NCI-H2029 treated with DMSO at 0.1 percent for 48 hours (cell line): ENCODE measurements at regions not wholly inside any gene's neighbourhood (a gene's known extent, or its start where the extent isn't known, plus 50 kb on each side); places are given as distances from the start of the nearest gene placed in this dataset.
A peak's percentile ranks its signal among the peaks of the same experiment; 100 is the strongest.

Source experiments
- DNase-seq: peaks from one replicate; lab custom pipeline; 2025; lab: John Stamatoyannopoulos, UW

DNA sequence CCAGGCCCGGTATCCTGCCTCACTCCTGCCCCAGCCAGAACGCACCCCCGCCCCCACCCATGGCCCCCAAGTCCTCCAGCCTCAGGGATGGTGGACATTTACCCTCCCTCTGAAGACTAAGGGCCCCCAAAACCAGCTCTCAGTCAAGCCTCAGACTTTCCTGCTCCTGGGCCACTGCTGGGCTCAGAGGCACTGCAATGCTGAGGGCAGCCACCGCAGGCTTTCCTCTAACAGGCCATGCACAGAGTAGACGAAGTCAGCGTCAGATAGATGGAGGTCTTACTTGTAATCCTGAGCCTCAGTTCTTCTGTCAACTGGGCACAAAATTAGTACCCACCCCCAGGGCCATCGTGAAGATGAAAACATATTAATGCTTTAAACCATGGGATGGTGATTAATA, 92.6 kb downstream of the TTC32 start:
- DNase-seq = no peak

DNA sequence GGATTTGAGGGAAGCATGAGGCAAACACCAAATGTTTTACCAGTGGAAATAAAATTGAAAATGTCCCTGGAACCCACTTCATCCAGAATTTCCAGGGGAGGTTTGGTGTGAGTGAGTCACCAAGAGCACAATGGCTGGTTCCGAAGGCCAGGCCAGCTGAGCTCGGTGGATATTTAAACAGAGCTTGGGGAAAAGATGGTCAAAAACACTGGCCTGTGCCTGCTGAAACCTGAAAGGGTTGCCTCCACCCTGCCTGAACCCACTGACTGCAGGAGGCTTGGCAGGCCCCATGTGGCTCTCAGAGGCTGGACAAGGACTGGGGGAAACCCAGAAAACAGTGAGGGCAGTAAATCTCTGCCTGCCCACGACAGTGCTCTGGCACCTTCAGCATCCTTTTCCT, 93.9 kb downstream of the TTC32 start:
- DNase-seq = no peak

DNA sequence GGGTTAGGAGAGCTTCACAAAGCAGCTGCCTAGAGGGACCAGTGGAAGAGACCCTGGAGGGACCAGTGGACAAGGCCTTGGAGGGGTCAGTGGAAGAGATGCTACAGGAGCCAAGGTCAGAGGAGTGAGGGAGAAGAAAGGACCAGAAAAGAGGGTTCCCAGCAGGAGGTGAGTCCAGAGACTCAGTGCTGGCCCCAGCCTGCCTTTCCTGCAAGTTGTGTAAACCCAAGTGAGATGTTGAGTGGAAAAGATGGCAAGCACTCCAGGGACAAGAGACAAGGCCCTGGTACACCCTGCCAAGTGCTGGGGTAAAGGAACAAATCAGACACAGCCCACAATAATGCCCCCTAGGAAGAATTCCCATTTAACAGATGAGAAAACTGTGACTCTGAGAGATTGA, 94.4 kb downstream of the TTC32 start:
- DNase-seq = no peak

DNA sequence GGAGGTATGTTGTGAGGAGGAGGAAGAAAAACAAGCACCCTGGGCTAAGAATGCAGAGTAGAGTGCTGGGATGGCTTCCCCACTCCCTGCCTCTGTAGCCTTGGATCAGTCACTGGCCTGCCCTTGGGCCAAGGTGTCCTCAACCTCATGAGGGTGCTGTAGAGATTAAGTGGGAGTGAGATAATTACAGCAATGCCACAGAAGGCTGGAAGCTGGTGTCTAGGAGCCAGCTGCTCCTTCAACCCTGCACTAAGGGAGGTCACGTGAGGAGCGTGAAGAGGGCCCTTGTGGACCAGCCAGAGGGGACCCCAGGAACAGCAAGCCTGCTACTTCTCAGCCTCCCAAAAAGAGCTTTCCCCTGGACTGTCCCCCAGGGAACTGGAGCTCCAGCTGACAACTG, 95.2 kb downstream of the TTC32 start:
- no peak for DNase-seq

DNA sequence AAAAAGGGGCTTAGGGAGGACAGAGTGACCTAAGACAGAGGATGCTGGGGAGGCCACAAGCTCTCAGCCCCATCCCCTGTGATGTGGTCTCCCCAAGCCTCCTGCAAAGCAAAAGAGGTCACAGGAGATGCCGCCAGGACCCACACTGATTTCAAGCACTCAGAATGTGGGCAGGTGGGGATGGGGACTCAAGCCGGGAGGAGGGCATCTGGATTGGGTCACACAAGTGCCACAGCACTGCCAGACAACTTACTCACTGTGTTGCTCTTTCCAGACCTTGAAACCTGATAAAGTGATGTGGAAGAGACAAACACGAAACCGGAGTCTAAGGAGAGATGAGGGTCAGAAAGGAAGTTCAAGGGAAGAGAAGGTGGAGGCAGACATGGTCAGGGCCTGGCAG, 95.7 kb downstream of the TTC32 start:
- no peak for DNase-seq

DNA sequence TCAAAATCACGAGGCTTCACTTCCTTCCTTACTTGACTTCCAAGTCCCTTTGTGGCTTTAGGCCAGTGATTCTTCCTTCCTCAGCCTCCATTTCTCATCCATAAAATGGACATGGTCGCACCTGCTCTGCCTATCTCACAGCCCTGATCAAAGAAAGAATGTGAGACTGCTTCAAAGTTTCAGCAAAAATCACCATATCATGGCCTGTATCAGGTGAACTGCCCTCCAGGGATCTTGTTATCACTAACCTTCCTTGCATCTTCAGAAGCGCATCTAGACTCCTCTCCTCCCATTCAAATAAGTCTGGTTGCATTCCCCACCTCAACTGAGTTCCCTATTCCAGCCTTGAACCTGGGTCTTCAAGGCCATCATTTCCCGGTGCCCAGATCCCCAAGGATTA, 96.5 kb downstream of the TTC32 start:
- no peak for DNase-seq

DNA sequence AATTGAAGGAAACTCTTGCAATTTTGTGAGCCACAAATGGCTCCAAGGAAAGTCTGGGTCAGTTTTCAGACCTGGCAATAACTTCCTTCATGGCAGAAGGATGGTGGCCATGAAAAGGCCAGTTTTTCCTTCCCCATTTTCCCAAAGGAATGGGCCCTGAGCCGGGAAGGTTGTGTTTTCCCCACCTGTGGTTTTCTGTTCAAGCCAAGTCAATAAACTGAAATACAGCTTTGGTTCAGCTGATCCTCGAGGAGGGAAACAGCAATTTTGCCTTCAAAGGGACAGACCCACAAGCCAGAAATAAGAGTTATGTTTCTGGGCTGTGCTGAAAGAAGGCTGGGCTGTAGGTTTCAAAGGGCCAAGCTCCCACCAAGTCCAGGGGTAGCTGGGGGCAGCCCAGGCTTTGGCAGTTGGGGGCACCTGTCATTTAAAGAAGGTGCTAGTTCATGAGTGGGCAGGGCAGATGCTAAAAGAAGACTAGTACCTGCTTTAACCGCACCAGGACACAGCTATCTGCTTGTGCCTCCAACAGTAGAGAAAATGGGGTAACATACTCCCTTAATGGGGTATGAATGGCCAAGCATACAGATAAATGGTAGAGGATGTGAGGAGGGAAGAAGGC, 97.0 kb downstream of the TTC32 start:
- DNase-seq = no peak

DNA sequence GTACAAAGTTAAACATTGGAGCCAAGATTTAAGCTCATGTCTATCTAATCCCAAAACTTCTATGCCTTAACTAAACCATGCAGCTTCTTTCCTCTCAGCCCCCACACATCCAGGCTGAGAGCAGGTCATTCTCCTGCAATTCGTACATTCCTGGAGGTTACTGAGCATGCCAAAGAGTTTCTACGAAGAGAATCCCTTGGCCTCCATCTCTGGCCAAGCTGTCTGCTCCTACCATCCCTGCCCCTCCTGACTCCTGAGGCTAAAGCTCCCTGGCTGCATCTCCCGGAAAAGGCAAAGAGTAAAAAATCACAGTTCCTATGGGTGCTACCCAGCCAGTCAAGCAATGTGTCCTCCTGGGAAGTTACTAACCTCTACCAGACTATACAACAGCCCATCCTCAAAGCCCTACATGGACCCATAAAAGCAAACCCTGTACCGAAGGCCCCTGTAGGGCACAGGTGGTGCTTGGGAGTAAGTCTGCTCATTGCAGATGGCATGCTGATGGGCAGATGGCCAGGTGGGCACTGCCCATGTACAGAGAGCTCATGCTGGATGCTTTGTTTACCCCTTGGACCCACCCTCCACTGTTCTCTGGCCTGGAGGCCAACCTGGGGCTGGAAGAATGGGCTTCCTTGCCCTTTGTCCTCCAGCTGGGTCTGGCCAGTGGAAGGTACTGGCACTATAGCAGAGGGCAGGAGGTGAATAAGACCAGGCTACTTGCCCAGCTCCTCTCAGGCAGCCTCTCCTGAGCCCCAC, 99.5 kb downstream of the TTC32 start:
- DNase-seq = no peak

DNA sequence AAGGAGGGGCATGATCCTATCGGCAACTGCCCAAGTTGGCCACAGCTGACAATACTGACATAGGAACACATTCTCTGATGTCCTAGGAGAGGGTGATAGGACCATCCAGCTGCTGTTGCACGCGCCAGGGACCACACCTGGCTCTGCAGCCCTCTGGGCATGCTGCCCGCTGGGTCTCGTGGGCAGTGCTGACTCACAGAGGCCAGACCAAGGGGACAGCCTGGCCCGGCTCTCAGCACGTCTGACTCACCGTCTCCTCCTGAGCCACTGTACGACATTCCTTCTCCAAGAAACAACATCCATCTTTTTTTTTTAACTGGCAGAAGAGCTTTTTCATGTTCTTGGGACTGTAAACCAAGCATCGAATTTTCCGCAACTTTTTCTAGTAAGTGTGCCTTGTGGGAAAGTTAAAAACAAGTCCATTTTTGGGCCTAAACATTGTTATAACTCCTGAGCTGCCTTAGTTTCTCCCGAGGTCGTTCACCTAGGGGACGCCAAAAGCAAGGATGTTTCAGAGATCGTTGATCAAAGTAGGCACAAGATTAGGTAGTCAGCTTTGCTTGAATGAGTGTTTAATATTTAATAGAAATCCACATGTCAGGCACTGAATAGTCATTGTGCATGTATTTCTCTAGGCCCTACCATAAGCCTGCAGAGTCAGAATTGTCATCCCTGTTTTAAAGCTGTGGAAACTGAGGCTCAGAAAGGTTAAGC, 100.3 kb downstream of the TTC32 start:
- peak; percentile 5 for DNase-seq

DNA sequence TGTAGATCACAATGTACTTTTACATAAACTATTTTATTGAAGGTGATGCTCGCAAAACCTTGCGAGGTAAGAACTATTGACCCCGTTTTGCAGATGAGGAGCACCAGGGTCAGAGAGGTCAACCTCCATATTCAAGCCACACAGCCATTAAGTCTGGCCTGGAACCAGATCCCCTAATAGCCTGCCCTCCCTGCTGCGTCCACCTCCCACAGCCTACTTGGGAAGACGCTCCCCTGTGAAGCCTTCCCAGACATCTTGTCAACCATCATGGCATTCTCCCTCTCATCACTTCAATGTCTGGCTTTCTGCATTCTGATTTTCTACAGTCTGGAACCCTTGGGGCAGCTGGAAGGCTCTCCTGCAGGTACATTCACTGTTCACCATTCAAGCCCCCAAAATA, 101.0 kb downstream of the TTC32 start:
- no peak for DNase-seq

DNA sequence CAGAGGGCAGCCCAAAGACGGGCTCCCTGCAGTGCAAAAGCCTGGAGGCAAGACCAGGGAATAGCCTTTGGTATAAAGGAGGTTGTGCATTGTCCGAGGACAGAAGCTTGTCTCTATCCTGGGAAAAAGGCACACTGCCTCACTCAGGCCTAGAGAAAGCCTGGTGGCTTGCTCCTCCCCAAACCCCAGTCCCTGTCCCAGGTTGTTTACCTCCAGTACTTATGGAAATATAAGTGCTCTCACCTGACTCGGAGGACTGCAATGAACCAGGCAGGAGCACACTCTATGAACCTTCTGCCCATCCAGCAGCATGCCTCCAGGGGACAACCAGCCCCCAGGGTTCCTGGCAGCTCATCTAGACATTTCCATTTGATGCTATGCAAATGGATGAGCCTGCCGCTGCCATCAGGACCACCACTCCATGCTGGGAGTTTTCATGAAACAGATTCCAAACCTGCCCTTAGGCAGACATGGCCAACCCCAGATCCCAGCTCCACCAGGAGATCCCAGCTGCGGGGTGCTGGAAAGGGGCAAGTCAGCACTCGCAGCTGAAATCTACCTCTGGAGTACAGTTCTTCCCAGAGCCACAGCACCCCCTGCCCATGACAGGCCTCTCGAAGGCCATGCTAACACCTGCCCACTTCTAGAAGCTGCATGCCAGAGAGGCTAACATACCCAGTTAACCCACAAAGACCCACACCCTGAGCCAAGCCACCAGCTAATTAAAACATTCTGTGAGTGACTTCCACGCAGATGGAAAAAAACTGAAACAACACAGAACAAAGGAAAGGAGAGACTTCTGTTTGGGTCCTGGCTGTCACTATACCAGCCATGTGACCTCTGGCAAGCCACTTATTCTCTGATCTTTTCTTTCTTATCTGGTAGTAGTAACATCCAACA, 101.7 kb downstream of the TTC32 start:
- DNase-seq = peak; percentile 59

DNA sequence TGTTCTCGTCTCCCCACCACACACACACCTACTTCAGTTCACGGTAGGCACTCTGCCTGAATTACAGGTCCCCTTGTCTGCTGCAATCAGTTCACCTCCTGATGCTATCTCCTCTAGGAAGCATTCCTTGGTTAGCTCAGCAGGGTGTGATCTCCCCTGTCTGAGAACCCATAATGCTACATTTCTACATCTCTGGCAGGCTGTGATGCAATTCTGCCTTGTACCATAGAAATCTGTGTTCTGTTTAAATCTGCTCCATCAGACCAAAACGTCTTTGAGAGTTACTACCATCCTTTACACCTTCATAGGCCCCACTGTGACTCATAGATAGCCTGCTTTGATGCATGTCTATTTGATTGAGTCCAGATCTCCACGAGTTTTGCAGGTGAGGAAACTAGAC, 103.9 kb downstream of the TTC32 start:
- DNase-seq = no peak

DNA sequence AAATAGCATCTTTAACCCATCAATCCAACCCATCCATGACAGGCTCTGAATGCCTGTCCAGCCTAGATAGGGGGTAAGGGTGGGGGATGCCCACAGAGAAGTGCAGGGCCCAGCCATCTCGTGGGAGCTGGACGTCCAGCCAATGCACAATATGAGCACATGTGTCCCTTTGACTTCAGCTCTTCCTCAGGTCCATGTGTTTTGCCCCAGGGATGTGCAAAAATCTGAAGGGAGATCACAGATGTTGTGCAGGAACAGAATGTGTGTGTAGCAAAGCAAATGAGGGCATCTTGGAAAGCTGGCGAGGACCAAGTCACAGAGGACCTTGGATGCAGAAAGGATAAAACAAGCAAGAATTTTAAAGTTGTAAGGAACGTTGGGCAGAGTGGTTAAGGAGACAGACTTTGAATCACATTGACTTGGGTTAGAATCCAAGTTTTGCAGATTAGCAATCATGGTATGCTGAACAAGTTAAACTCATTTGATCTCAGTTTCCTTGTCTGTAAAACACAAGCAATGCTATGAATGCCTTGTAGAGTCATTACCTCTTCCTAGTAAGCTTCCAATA, 104.5 kb downstream of the TTC32 start:
- DNase-seq = no peak

DNA sequence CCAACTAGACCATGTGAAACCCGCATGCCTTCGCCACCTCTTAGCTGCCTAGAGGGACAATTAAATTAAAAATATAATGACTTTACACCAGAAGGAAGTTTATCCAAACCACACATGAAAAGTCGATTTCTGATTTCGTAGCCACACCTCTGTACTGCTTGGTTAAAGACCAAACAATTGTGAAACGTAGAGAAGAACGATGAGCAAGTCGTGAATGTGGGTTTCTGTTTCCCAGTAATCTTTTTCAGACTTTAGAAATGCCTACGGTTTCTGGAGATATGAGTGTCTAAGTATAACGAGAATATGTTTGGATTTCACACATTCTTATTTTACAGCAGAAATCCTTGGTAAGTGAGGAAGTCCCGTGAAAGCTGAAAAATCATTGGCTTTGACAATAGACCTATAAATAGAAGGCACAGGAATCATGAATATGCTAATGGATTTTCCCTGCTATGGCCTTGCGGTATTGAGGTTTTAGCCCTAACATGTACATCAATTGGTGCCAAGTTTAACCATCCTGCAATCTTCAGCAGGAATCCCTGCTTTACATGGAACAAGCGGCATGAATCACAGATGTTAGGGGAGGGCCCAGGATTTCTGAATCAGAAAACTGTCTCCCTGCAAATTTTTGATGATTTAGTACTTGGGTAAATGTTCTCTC, 105.6 kb downstream of the TTC32 start:
- DNase-seq = no peak

DNA sequence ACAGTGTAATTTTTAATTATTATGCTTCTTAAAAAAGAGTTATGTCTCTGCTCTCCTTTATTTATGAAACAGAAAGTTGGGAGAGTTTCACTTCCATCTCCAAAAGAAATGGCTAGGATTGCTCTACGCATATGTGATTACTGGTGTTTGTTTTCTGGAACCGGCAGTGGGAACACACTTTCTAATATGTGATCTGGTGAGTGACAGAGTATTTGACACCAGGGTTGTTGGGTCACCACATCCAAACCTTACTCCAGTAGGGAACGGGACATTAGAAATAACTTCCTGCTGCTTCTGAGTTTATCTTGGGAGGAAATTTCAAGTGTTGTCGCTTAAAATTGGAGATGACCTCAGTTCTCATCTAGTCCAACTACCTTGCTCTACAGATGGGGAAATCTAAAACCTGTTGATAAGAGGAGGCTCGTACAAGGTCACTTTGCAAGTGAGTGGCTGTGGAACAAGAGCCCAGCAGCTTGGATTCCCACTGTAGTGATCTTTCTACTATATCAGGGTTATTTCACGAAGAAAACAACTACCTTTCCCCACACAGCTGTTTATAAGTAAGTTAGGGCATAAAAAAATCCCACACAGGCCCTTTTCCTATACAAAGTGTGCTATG, 108.5 kb downstream of the TTC32 start:
- no peak for DNase-seq

DNA sequence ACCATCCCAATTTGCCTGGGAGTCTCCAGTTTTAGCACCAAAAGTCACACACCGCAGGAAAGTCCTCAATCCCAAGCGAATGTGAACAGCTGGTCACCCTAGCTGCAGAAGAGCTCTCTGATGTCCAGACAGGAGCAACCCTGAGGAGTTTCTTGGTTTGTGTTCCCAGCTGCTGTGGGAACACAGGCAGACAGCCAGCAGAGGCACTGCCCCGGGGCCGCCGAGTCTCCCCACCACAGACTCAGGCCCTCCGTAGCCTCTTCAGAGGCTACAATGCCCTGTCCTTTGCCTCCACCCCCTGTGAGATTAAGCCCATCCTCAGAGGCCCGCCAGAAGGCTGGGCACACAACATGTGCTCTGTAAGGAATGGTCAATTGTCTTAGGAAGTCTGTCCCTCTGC, 111.5 kb downstream of the TTC32 start:
- no peak for DNase-seq

DNA sequence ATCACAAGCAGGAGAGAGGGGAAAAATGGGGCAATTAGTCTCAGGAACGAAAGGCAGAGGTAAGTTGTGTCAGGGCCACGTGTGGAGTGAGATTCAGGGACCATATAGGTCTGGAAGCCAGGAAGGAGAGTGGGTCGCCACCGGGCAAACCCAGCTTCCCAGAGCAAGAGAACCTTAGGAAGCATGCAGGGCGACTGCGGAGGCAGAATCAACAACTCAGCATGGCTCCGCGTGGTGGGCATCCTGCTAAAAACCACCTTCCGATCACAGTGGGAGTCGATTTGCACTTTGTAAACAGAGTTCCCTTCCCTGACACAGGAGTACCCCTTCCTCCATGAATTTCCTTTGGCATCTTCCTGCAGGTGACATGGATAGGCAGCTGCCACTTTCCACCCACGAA, 114.6 kb downstream of the TTC32 start:
- DNase-seq = no peak

DNA sequence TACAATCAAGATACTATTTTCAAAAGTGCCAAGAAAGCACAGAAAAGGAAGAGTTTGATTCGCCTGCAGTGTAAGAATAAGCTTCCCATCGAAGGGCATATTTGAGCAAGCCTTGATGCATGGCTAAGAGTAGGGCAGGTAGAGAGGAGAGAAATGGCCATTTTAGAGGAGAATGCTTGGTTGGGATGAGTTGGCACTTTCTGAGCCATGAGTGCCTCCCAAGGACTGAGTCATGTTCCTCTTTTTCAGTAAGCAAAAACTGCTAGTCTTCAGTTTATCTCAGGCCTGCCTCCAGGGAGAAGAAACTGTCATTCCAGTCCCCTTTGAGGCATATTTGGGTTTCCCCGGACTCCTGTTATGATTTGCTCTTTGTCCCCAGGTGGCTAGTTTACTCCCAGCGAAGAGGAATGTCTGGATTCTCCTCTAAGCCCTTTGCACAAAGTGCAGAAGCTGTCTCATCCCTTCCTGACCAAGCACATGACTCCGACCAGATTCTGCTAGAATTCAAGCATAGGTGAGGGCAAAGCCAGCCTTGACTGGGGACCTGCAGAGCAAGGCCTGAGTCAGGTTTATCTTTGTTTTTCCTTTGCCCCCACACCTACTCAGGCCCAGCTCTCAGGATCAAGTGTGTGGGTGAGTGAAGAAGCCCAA, 115.2 kb downstream of the TTC32 start:
- no peak for DNase-seq

DNA sequence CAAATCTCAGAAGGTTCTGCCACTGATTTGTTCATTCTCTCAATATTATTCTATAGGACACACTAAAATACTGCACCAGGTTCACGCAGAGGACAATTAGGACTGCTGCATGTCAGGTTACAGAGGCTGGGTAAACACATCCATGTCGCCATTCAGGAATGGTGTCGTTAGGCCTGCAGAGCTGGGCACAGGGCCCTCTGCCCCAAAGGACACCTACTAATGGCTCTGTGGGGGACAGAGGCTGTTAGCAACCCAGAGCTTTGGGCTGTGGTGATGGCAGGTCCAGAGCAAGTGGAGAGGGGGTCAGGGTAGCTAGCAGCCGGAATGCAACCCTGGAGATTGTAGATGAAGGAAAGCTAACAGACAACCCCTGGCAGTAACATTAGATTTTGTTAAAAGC, 115.9 kb downstream of the TTC32 start:
- no peak for DNase-seq

DNA sequence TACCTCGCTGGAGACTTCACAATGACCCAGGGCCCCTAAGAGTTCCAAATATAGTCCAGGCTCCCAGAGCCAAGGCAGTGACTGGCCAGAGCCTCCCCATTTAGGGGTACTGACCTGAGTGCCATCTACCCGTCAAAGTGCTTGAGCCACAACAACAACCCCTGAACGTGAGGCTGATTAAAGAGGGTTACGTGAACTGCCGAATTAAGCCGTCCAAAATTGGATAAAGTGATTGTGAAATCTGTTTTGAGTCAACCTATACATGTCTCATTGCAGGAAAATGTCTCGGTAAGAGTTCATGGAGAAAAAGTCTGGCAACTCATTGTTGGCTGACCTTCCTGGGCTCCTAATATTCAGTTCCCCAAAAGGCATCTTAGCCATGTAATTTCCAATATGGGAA, 116.3 kb downstream of the TTC32 start:
- DNase-seq = no peak

DNA sequence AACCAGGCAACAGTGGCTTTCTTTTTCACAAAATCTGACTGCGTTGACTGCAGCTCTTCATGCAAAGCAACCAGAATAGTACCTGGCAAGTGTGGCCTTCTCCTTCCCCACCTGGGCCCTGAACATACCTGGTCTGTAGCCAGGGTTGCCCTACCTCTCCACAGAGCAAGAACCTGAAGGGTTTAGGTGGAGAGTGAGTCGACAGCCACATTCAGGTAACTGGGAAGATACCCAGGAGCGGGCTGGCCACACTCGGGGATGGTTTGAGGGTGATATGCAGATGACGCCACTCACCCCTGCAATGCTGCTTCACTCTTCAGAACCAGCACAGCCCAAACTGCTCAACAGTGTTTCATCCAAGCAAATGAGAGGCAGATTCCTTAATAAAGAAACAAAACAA, 117.3 kb downstream of the TTC32 start:
- DNase-seq = no peak
